HG03159 (cell line): ENCODE measurements at regions not wholly inside any gene's neighbourhood (a gene's known extent, or its start where the extent isn't known, plus 50 kb on each side); places are given as distances from the start of the nearest gene placed in this dataset.
"Not testable (repeated sequence)": the region's sequence is repeated elsewhere in the genome, so short reads cannot be mapped to it uniquely, and the experiment has no call there.

ENCODE experiments used
- ATAC-seq: cut with Tn5 transposase; IDR thresholded peaks from one replicate; pipeline ENCODE4 v1.9.1; 2021; ENCODE audit warnings: mild to moderate bottlenecking, moderate library complexity; ENCODE audit not compliant: unreplicated experiment

GRCh38 chr4:66219401-66219800 lies 549.1 kb upstream of the EPHA5 start:
- no peak for ATAC-seq

- no peak for ATAC-seq
These were observed 546.0 kb upstream of the EPHA5 start for GRCh38 chr4:66216252-66216651.

- ATAC-seq: no peak
These were observed 542.2 kb upstream of the EPHA5 start for GRCh38 chr4:66212489-66212888.

- no peak for ATAC-seq
These were observed 534.4 kb upstream of the EPHA5 start for GRCh38 chr4:66204534-66205247.

GRCh38 chr4:66202870-66203269 lies 532.6 kb upstream of the EPHA5 start:
- ATAC-seq: no peak

- ATAC-seq: no peak
These were observed 527.2 kb upstream of the EPHA5 start for GRCh38 chr4:66197451-66197850.

GRCh38 chr4:66193487-66193886 lies 523.2 kb upstream of the EPHA5 start:
- no peak for ATAC-seq

GRCh38 chr4:66187175-66187720 lies 517.0 kb upstream of the EPHA5 start:
- no peak for ATAC-seq

GRCh38 chr4:66186095-66186494 lies 515.8 kb upstream of the EPHA5 start:
- ATAC-seq: no peak

- ATAC-seq: no peak
These were observed 512.3 kb upstream of the EPHA5 start for GRCh38 chr4:66182636-66183035.

GRCh38 chr4:66178906-66179305 lies 508.6 kb upstream of the EPHA5 start:
- ATAC-seq: no peak

GRCh38 chr4:66169341-66169740 lies 499.1 kb upstream of the EPHA5 start:
- no peak for ATAC-seq

GRCh38 chr4:66164869-66165268 lies 494.6 kb upstream of the EPHA5 start:
- no peak for ATAC-seq

GRCh38 chr4:66160606-66161005 lies 490.3 kb upstream of the EPHA5 start:
- no peak for ATAC-seq

- ATAC-seq: no peak
These were observed 487.3 kb upstream of the EPHA5 start for GRCh38 chr4:66157594-66157993.

- ATAC-seq: no peak
These were observed 459.8 kb upstream of the EPHA5 start for GRCh38 chr4:66130042-66130441.

- ATAC-seq: no peak
These were observed 453.6 kb upstream of the EPHA5 start for GRCh38 chr4:66123831-66124413.

GRCh38 chr4:66123190-66123589 lies 452.9 kb upstream of the EPHA5 start:
- ATAC-seq: no peak

GRCh38 chr4:66115231-66115630 lies 444.9 kb upstream of the EPHA5 start:
- ATAC-seq: not testable (repeated sequence)

- ATAC-seq: no peak
These were observed 438.6 kb upstream of the EPHA5 start for GRCh38 chr4:66108898-66109297.

- no peak for ATAC-seq
These were observed 426.9 kb upstream of the EPHA5 start for GRCh38 chr4:66097218-66097617.

- ATAC-seq: no peak
These were observed 424.8 kb upstream of the EPHA5 start for GRCh38 chr4:66095065-66095464.

- no peak for ATAC-seq
These were observed 423.8 kb upstream of the EPHA5 start for GRCh38 chr4:66094070-66094469.
